ENCODE measurements at regions not wholly inside any gene's neighbourhood (a gene's known extent, or its start where the extent isn't known, plus 50 kb on each side); places are given as distances from the start of the nearest gene placed in this dataset.
A peak's percentile ranks its signal among the peaks of the same experiment; 100 is the strongest.

DNA sequence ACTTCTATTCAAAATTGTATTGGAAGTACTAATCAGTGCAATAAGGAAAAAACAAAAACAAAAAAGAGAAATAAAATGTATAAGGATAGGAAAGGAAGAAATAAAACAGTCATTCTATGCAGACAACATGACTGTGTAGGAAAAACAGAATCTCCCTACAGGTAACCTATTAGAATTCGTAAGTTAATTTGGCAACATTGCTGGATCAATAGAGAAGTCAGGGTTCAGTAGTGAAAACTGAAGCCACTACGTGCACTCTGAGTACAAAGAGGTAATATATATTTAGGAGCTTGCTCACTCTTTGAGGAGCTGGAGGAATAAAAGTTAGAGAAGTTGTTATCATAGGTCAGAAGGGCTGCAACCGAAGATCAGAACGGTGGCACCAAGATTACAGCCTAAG lies 84.0 kb upstream of the BMAL1 start:
- no peak for TF ChIP-seq SIN3A (IDR thresholded peaks at IDR 0.05; ENCODE audit: borderline replicate concordance, insufficient read depth, low read length)
- no peak for TF ChIP-seq TAF1 (IDR thresholded peaks at IDR 0.05; ENCODE audit: borderline replicate concordance, insufficient read depth, low read length)
- TF ChIP-seq REST (IDR thresholded peaks at IDR 0.05; ENCODE audit: insufficient read depth in 1 of 2, low read depth in 2 of 2, low read length in 2 of 2): no peak
- TF ChIP-seq POLR2AphosphoS5 (IDR thresholded peaks at IDR 0.05; ENCODE audit: low read depth, low read length): no peak
- TF ChIP-seq FOXP2 (optimal IDR thresholded peaks at IDR 0.05; ENCODE audit: borderline replicate concordance, extremely low read depth, extremely low read length, insufficient read depth): no peak

DNA sequence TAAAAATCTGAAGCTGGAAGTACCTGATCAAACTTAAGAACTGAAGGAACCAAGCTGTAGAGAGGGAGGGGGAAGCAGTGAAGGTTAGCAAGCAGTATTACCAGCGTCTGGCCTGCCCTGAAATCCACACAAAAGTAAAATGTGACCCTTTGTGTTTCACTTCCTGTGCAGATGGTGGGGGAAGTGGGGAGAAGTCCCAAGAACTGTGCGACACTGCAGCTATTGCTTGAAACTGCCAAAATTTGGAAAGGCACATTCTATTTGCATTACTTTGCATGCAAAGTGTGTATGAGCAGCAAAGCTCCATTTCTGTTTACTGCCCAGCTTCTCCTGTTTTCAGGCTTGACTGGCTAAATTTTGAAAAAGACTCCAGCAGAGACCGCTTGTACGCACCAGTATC lies 72.1 kb upstream of the BMAL1 start:
- no peak for TF ChIP-seq TAF1 (IDR thresholded peaks at IDR 0.05; ENCODE audit: borderline replicate concordance, insufficient read depth, low read length)
- TF ChIP-seq SIN3A (IDR thresholded peaks at IDR 0.05; ENCODE audit: borderline replicate concordance, insufficient read depth, low read length): no peak
- TF ChIP-seq POLR2AphosphoS5 (IDR thresholded peaks at IDR 0.05; ENCODE audit: low read depth, low read length): no peak

GRCh38 chr11:13206086-13206640 lies 71.4 kb upstream of the BMAL1 start:
- no peak for TF ChIP-seq FOXP2 (optimal IDR thresholded peaks at IDR 0.05; ENCODE audit: borderline replicate concordance, extremely low read depth, extremely low read length, insufficient read depth)

DNA sequence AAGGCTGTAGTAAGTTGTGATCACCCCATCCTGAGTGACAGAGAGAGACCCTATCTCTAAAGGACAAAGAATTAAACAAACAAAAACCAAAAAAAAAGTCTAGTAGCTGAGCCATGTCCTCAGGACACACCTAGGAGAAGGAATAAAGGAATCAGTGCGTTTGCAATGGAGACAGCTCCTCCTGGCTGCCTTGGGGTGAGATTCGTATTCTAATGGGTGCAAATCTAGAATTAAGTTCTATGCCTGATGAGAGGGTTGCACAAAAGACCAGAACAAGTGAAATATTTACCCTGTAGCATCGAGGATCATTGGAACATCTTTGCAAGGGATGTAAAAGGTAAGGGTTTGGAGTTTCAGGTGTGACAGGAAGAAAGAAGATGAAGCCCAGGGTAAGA lies 70.3 kb upstream of the BMAL1 start:
- TF ChIP-seq SIN3A (IDR thresholded peaks at IDR 0.05; ENCODE audit: borderline replicate concordance, insufficient read depth, low read length): no peak
- TF ChIP-seq FOXP2 (optimal IDR thresholded peaks at IDR 0.05; ENCODE audit: borderline replicate concordance, extremely low read depth, extremely low read length, insufficient read depth): no peak
- no peak for TF ChIP-seq REST (IDR thresholded peaks at IDR 0.05; ENCODE audit: insufficient read depth in 1 of 2, low read depth in 2 of 2, low read length in 2 of 2)
- no peak for TF ChIP-seq TAF1 (IDR thresholded peaks at IDR 0.05; ENCODE audit: borderline replicate concordance, insufficient read depth, low read length)
- TF ChIP-seq POLR2AphosphoS5 (IDR thresholded peaks at IDR 0.05; ENCODE audit: low read depth, low read length): no peak

GRCh38 chr11:13207665-13208594 lies 69.7 kb upstream of the BMAL1 start:
- TF ChIP-seq SIN3A (IDR thresholded peaks at IDR 0.05; ENCODE audit: borderline replicate concordance, insufficient read depth, low read length) (0 out of 2 replicates have a peak, but pooled peaks have one; percentile 13), REST (IDR thresholded peaks at IDR 0.05; ENCODE audit: insufficient read depth in 1 of 2, low read depth in 2 of 2, low read length in 2 of 2) (no peak)

- no peak for TF ChIP-seq REST (IDR thresholded peaks at IDR 0.05; ENCODE audit: insufficient read depth in 1 of 2, low read depth in 2 of 2, low read length in 2 of 2)
- TF ChIP-seq TAF1 (IDR thresholded peaks at IDR 0.05; ENCODE audit: borderline replicate concordance, insufficient read depth, low read length): no peak
- TF ChIP-seq POLR2AphosphoS5 (IDR thresholded peaks at IDR 0.05; ENCODE audit: low read depth, low read length): no peak
- TF ChIP-seq SIN3A (IDR thresholded peaks at IDR 0.05; ENCODE audit: borderline replicate concordance, insufficient read depth, low read length): no peak
- no peak for TF ChIP-seq FOXP2 (optimal IDR thresholded peaks at IDR 0.05; ENCODE audit: borderline replicate concordance, extremely low read depth, extremely low read length, insufficient read depth)
These were observed 68.7 kb upstream of the BMAL1 start for GRCh38 chr11:13208921-13209320.
